ENCODE measurements at regions not wholly inside any gene's neighbourhood (a gene's known extent, or its start where the extent isn't known, plus 50 kb on each side); places are given as distances from the start of the nearest gene placed in this dataset.

GRCh38 chr15:93141371-93141794 lies 52.4 kb upstream of the RGMA start:
- no peak for TF ChIP-seq POLR2A (IDR thresholded peaks at IDR 0.05)
- TF ChIP-seq POLR2AphosphoS5 (IDR thresholded peaks at IDR 0.05), result no peak
- TF ChIP-seq CTCF (IDR thresholded peaks at IDR 0.05), result no peak
